Heart left ventricle (tissue), 16 donors: ENCODE measurements at regions not wholly inside any gene's neighbourhood (a gene's known extent, or its start where the extent isn't known, plus 50 kb on each side); places are given as distances from the start of the nearest gene placed in this dataset.
"Not testable (repeated sequence)": the region's sequence is repeated elsewhere in the genome, so short reads cannot be mapped to it uniquely, and the experiment has no call there.

Experiments
- ATAC-seq, 4 donors: fragments of 200-7000 bp; cut with Tn5 transposase; one replicate each; pipeline ENCODE4 v1.9.1; 2020 to 2022; ENCODE audit warnings: moderate library complexity in 4 of 4, mild to moderate bottlenecking in 3 of 4, moderate number of reproducible peaks in 1 of 4
- DNase-seq, 5 donors: peaks; one replicate each; pipeline ENCODE4 v3.0.0-alpha.2; 2020
- H3K27ac ChIP-seq, 12 donors: fragments of 200-600 bp; sonication (generic) in 4 of 12; one replicate each; pipeline versions ENCODE4 v1.5.0 to v1.8.0; 2016 to 2022; ENCODE audit warnings: mild to moderate bottlenecking in 2 of 12
- H3K27me3 ChIP-seq, 9 donors: fragments of 200-600 bp; sonication (generic) in 2 of 9; one replicate each; pipeline versions ENCODE4 v1.5.1 to v1.8.0; 2016 to 2022; ENCODE audit warnings: mild to moderate bottlenecking in 3 of 9
- H3K36me3 ChIP-seq, 9 donors: fragments of 200-600 bp; sonication (generic) in 2 of 9; one replicate each; pipeline versions ENCODE4 v1.5.0 to v1.8.0; 2018 to 2022; ENCODE audit warnings: mild to moderate bottlenecking in 2 of 9
- H3K4me1 ChIP-seq, 12 donors: fragments of 200-600 bp; sonication (generic) in 4 of 12; one replicate each; pipeline versions ENCODE4 v1.5.0 to v1.8.0; 2016 to 2022; ENCODE audit warnings: mild to moderate bottlenecking in 3 of 12
- H3K4me3 ChIP-seq, 12 donors: fragments of 200-600 bp; sonication (generic) in 4 of 12; one replicate each; pipeline versions ENCODE4 v1.5.0 to v1.8.0; 2017 to 2022; ENCODE audit warnings: mild to moderate bottlenecking in 9 of 12, moderate library complexity in 4 of 12
- H3K9me3 ChIP-seq, 12 donors: fragments of 200-600 bp; sonication (generic) in 4 of 12; one replicate each; pipeline versions ENCODE4 v1.5.0 to v1.8.0; 2016 to 2022; ENCODE audit warnings: mild to moderate bottlenecking in 1 of 12
- CTCF ChIP-seq, 12 donors: fragments of 200-600 bp; sonication (generic) in 4 of 12; IDR thresholded peaks; one replicate each; pipeline versions ENCODE4 v1.5.0 to v1.8.0; 2018 to 2022; ENCODE audit warnings: antibody characterized with exemption in 12 of 12, mild to moderate bottlenecking in 5 of 12
- POLR2A ChIP-seq, 2 donors: fragments of 450-650 bp; IDR thresholded peaks; one replicate each; pipeline ENCODE4 v1.6.1; 2017; ENCODE audit warnings: antibody characterized with exemption in 2 of 2, mild to moderate bottlenecking in 2 of 2, moderate library complexity in 2 of 2
- WGBS, 4 donors: extraction: QIAGEN DNeasy Blood & Tissue Kit in 2 of 4; methylation state at CpG; one replicate each; pipeline versions ENCODE4 v1.1.5 to v1.1.7; 2013 to 2018; 5-methylcytosine and 5-hydroxymethylcytosine counted together
- intact Hi-C, 10 donors: fragments of 100-400 bp; cut with DNase I; formaldehyde crosslinking; loops; one replicate each; pipeline versions ENCODE4 v1.11.1 to v1.14.2; 2022
- donor health status: ischemic (EF 13 %, LVEDD 7.1; RV severe dilation, severe dysfunction).
- donor health status: healthy with polysubstance abuse.
- donor health status: DM: no; HTN: yes; CAD: no.
- donor health status: DM: no; HTN: no; CAD: no.
- donor health status: ischemic (EF 25% LVEDD 6.9; RV normal size, moderate dysfunction).
- donor health status: ischemic (EF 25% LVEDD 5.7; RV mildly dilated, moderate dysfunction).
- donor health status: healthy.
- donor health status: DM: yes; HTN: yes; CAD: no.
- donor health status: ischemic (EF 35%, LVEDD 5.7; RV mildly dilated, moderate dysfunction).
- donor health status: nonischemic (EF 11% LVEDD 7.7; RV severe dilation, severe dysfunction).
- donor health status: DM: yes; HTN: yes; CAD: no.
- donor health status: PGD.
- donor health status: ischemic (EF 29% LVEDD 5.4; RV normal size, mild dysfunction).
- donor health status: nonischemic (EF 23%, LVEDD 6.1; RV moderate dilation, normal function).

- no peak for DNase-seq
- Histone ChIP-seq H3K27ac (no peak overlapping the region), H3K27me3 (no peaks in the 10 kb centered on the region), H3K4me3 (no peak overlapping the region), H3K4me1 (no peaks in the 10 kb centered on the region), H3K9me3 (no peaks in the 10 kb centered on the region), H3K36me3 (no peaks in the 10 kb centered on the region)
- TF ChIP-seq CTCF (IDR thresholded peaks at IDR 0.05) (no peak), POLR2A (IDR thresholded peaks at IDR 0.05) (no peak)
- no peak for ATAC-seq
- WGBS, 4 donors, result 86 to 95% (median 88%) methylated on average over 4 of the region's 4 CpGs
- intact Hi-C loops, result loop anchor here in 3 of 10 donors (10.0 kb wide), 3 partner anchors 50 to 450 kb away; no protein-coding TSS in a partner anchor
Observed at GRCh38 chr10:21285207-21285606, 240.3 kb downstream of the SKIDA1 start.

- Histone ChIP-seq H3K27me3 (no peaks in the 10 kb centered on the region), H3K9me3 (no peaks in the 10 kb centered on the region), H3K36me3 (no peaks in the 10 kb centered on the region), H3K4me3 (no peak overlapping the region), H3K4me1 (no peaks in the 10 kb centered on the region), H3K27ac (no peak overlapping the region)
- DNase-seq (no peak), ATAC-seq (no peak)
- TF ChIP-seq CTCF (IDR thresholded peaks at IDR 0.05) (no peak), POLR2A (IDR thresholded peaks at IDR 0.05) (no peak)
- intact Hi-C loops, result loop anchor here in 3 of 10 donors (10.0 kb wide), 3 partner anchors 50 to 450 kb away; no protein-coding TSS in a partner anchor
- 92 to 97% (median 94%) methylated on average over 2 of the region's 2 CpGs for WGBS, 4 donors
Observed at GRCh38 chr10:21284301-21284700, 241.2 kb downstream of the SKIDA1 start.

- not testable (repeated sequence) for ATAC-seq, H3K9me3 ChIP-seq, H3K27ac ChIP-seq, H3K27me3 ChIP-seq, DNase-seq, H3K4me1 ChIP-seq, H3K4me3 ChIP-seq, H3K36me3 ChIP-seq
- intact Hi-C loops, result loop anchor here in 3 of 10 donors (10.0 kb wide), 3 partner anchors 52 to 452 kb away; no protein-coding TSS in a partner anchor
- 85 to 94% (median 92%) methylated on average over 6 of the region's 6 CpGs for WGBS, 4 donors
Observed at GRCh38 chr10:21283053-21283452, 242.4 kb downstream of the SKIDA1 start.

GRCh38 chr10:21281765-21282484 lies 243.6 kb downstream of the SKIDA1 start:
- Histone ChIP-seq H3K4me3 (no peak overlapping the region), H3K27ac (no peak overlapping the region), H3K4me1 (peaks cover 0 to 6% (median 3%) of the 10 kb centered on the region in 12 donors), H3K27me3 (no peaks in the 10 kb centered on the region), H3K9me3 (no peaks in the 10 kb centered on the region), H3K36me3 (no peaks in the 10 kb centered on the region)
- intact Hi-C loops, result loop anchor here in 3 of 10 donors (10.0 kb wide), 3 partner anchors 53 to 453 kb away; no protein-coding TSS in a partner anchor
- ATAC-seq, result no peak
- no peak for TF ChIP-seq POLR2A (IDR thresholded peaks at IDR 0.05)
- DNase-seq, result no peak
- WGBS, 4 donors, result 84 to 91% (median 88%) methylated on average over 8 of the region's 8 CpGs

GRCh38 chr10:21280971-21281572 lies 244.4 kb downstream of the SKIDA1 start:
- Histone ChIP-seq H3K27ac (no peak overlapping the region), H3K27me3 (no peaks in the 10 kb centered on the region), H3K9me3 (no peaks in the 10 kb centered on the region), H3K36me3 (no peaks in the 10 kb centered on the region), H3K4me1 (peaks cover 0 to 6% (median 3%) of the 10 kb centered on the region in 12 donors), H3K4me3 (no peak overlapping the region)
- intact Hi-C loops, result loop anchor here in 3 of 10 donors (10.0 kb wide), 3 partner anchors 54 to 454 kb away; no protein-coding TSS in a partner anchor
- TF ChIP-seq POLR2A (IDR thresholded peaks at IDR 0.05), result no peak
- TF ChIP-seq CTCF (IDR thresholded peaks at IDR 0.05), result no peak
- DNase-seq, result no peak
- no peak for ATAC-seq
- WGBS, 4 donors, result 95 to 100% (median 98%) methylated on average over 2 of the region's 2 CpGs
